Thyroid gland (tissue), 4 donors: ENCODE measurements at regions not wholly inside any gene's neighbourhood (a gene's known extent, or its start where the extent isn't known, plus 50 kb on each side); places are given as distances from the start of the nearest gene placed in this dataset.

Source experiments
- DNase-seq, 2 donors: peaks; one replicate each; pipeline ENCODE4 v3.0.0-alpha.2; 2019
- H3K27ac ChIP-seq, 3 donors: fragments of 200-600 bp; sonication (generic); 1 replicate in 2 of 3; 2 replicates in 1 of 3; pipeline ENCODE4 v1.5.1; 2016 to 2019; ENCODE audit warnings: mild to moderate bottlenecking in 1 of 3, moderate library complexity in 1 of 3
- H3K27me3 ChIP-seq: fragments of 200-600 bp; sonication (generic); one replicate; pipeline ENCODE4 v1.5.1; 2019
- H3K36me3 ChIP-seq, 2 donors: fragments of 200-600 bp; sonication (generic); one replicate each; pipeline ENCODE4 v1.5.1; 2016 to 2019
- H3K4me1 ChIP-seq, 2 donors: fragments of 200-600 bp; sonication (generic); one replicate each; pipeline ENCODE4 v1.5.1; 2017 to 2019
- H3K4me3 ChIP-seq, 3 donors: fragments of 200-600 bp; sonication (generic); replicated peaks in 1 of 3; 1 replicate in 2 of 3; 2 replicates in 1 of 3; pipeline ENCODE4 v1.5.1; 2016; ENCODE audit warnings: mild to moderate bottlenecking in 1 of 3
- H3K9me3 ChIP-seq: fragments of 200-600 bp; sonication (generic); one replicate; pipeline ENCODE4 v1.5.1; 2017
- CTCF ChIP-seq, 6 experiments: fragments of 200-600 bp in 3 of 6; fragments of 450-650 bp in 3 of 6; sonication (generic) in 3 of 6; IDR thresholded peaks; one replicate each; pipeline ENCODE4 v1.5.1; 2016 to 2019; ENCODE audit warnings: antibody characterized with exemption in 6 of 6, mild to moderate bottlenecking in 2 of 6, inconsistent platforms in 1 of 6, moderate library complexity in 1 of 6
- POLR2A ChIP-seq, 2 donors: fragments of 450-650 bp; IDR thresholded peaks; one replicate each; pipeline ENCODE4 v1.6.1; 2017; ENCODE audit warnings: antibody characterized with exemption in 2 of 2, mild to moderate bottlenecking in 2 of 2, moderate library complexity in 1 of 2
- WGBS, 2 donors: methylation state at CpG; one replicate each; pipeline ENCODE4 v1.1.5; 2017; 5-methylcytosine and 5-hydroxymethylcytosine counted together
- intact Hi-C: fragments of 100-400 bp; cut with DNase I; formaldehyde crosslinking; loops from one replicate; pipeline ENCODE4 v1.15.1; 2023

- 71 to 75% methylated on average over 3 of the region's 3 CpGs for WGBS, 2 donors
- TF ChIP-seq CTCF (IDR thresholded peaks at IDR 0.05) (no peak), POLR2A (IDR thresholded peaks at IDR 0.05) (no peak)
- DNase-seq: no peak
Measured at GRCh38 chr13:76048675-76049375, 412.7 kb downstream of the LMO7 start.

GRCh38 chr13:76048131-76048530 lies 412.0 kb downstream of the LMO7 start:
- Histone ChIP-seq H3K4me1 (no peaks in the 10 kb centered on the region), H3K27me3 (no peaks in the 10 kb centered on the region), H3K36me3 (no peaks in the 10 kb centered on the region), H3K27ac (no peak overlapping the region), H3K4me3 (no peak overlapping the region), H3K9me3 (no peaks in the 10 kb centered on the region)
- DNase-seq: no peak
- TF ChIP-seq CTCF (IDR thresholded peaks at IDR 0.05) (no peak), POLR2A (IDR thresholded peaks at IDR 0.05) (no peak)
- WGBS, 2 donors: 96% methylated on average over 3 of the region's 3 CpGs
- intact Hi-C loops: no loop called here

More at GRCh38 chr13:76048675-76049375, 412.7 kb downstream of the LMO7 start:
- Histone ChIP-seq H3K27me3 (no peaks in the 10 kb centered on the region), H3K4me1 (no peaks in the 10 kb centered on the region), H3K27ac (no peak overlapping the region), H3K36me3 (no peaks in the 10 kb centered on the region), H3K4me3 (no peak overlapping the region), H3K9me3 (no peaks in the 10 kb centered on the region)
- intact Hi-C loops: no loop called here

GRCh38 chr13:76043874-76044273 lies 407.7 kb downstream of the LMO7 start:
- intact Hi-C loops: no loop called here
- Histone ChIP-seq H3K36me3 (no peaks in the 10 kb centered on the region), H3K27me3 (no peaks in the 10 kb centered on the region), H3K27ac (no peak overlapping the region), H3K9me3 (no peaks in the 10 kb centered on the region), H3K4me1 (no peaks in the 10 kb centered on the region), H3K4me3 (no peak overlapping the region)
- DNase-seq: no peak
- TF ChIP-seq POLR2A (IDR thresholded peaks at IDR 0.05): no peak
- TF ChIP-seq CTCF (IDR thresholded peaks at IDR 0.05): no peak
- WGBS, 2 donors: 79 to 88% methylated on average over 1 of the region's 1 CpG

GRCh38 chr13:76038920-76039716 lies 403.0 kb downstream of the LMO7 start:
- 78 to 83% methylated on average over 3 of the region's 3 CpGs for WGBS, 2 donors
- intact Hi-C loops: no loop called here

More at GRCh38 chr13:76038920-76039716, 403.0 kb downstream of the LMO7 start:
- no peak for DNase-seq
- Histone ChIP-seq H3K27ac (no peak overlapping the region), H3K4me1 (no peaks in the 10 kb centered on the region), H3K36me3 (no peaks in the 10 kb centered on the region), H3K27me3 (no peaks in the 10 kb centered on the region), H3K9me3 (no peaks in the 10 kb centered on the region), H3K4me3 (no peak overlapping the region)
- peak in 2 of 6 experiments; percentile 3 to 37 for TF ChIP-seq CTCF (IDR thresholded peaks at IDR 0.05)
- no peak for TF ChIP-seq POLR2A (IDR thresholded peaks at IDR 0.05)
